Liver (tissue), 8 donors: ENCODE measurements at regions not wholly inside any gene's neighbourhood (a gene's known extent, or its start where the extent isn't known, plus 50 kb on each side); places are given as distances from the start of the nearest gene placed in this dataset.

Source experiments
- DNase-seq: peaks from one replicate; pipeline ENCODE4 v3.0.0-alpha.2; 2017; ENCODE audit warnings: low spot score
- H3K27ac ChIP-seq, 2 donors: one replicate each; pipeline ENCODE4 v1.7.0; 2013; ENCODE audit warnings: inconsistent platforms in 2 of 2, low read length in 2 of 2, control low read depth in 1 of 2, low read depth in 1 of 2, mild to moderate bottlenecking in 1 of 2
- H3K27me3 ChIP-seq, 4 donors: one replicate each; pipeline versions ENCODE4 v1.6.1 to v1.7.0; 2013; ENCODE audit warnings: low read length in 3 of 4, inconsistent platforms in 1 of 4, mild to moderate bottlenecking in 1 of 4, moderate library complexity in 1 of 4; ENCODE audit not compliant: control insufficient read depth in 4 of 4, insufficient read depth in 4 of 4
- H3K36me3 ChIP-seq, 4 donors: one replicate each; pipeline versions ENCODE4 v1.6.1 to v1.7.0; 2013; ENCODE audit warnings: low read length in 3 of 4, mild to moderate bottlenecking in 3 of 4, low read depth in 1 of 4, moderate library complexity in 1 of 4; ENCODE audit not compliant: control insufficient read depth in 4 of 4, insufficient read depth in 3 of 4
- H3K4me1 ChIP-seq, 4 donors: one replicate each; pipeline versions ENCODE4 v1.6.1 to v1.7.0; 2013; ENCODE audit warnings: low read length in 3 of 4, mild to moderate bottlenecking in 3 of 4, moderate library complexity in 1 of 4; ENCODE audit not compliant: control insufficient read depth in 4 of 4, insufficient read depth in 4 of 4
- H3K4me3 ChIP-seq, 3 donors: one replicate each; pipeline versions ENCODE4 v1.6.1 to v1.7.0; 2013; ENCODE audit warnings: low read length in 3 of 3, control low read depth in 1 of 3, low read depth in 1 of 3, mild to moderate bottlenecking in 1 of 3
- H3K9ac ChIP-seq, 2 donors: one replicate each; pipeline ENCODE4 v1.7.0; 2013; ENCODE audit warnings: low read length in 2 of 2, mild to moderate bottlenecking in 2 of 2, moderate library complexity in 2 of 2, control low read depth in 1 of 2, low read depth in 1 of 2
- H3K9me3 ChIP-seq, 4 donors: one replicate each; pipeline versions ENCODE4 v1.6.1 to v1.7.0; 2013; ENCODE audit warnings: low read length in 3 of 4; ENCODE audit not compliant: control insufficient read depth in 4 of 4
- ATF3 ChIP-seq: IDR thresholded peaks from 2 replicates; pipeline ENCODE4 v1.6.1; 2016; ENCODE audit warnings: antibody characterized with exemption
- CTCF ChIP-seq: fragments of 150-350 bp; IDR thresholded peaks from 2 replicates; pipeline ENCODE4 v1.5.1; 2017; ENCODE audit warnings: improper control_type of control experiment, low read depth, low read length; ENCODE audit not compliant: missing input control
- EGR1 ChIP-seq, 2 donors: IDR thresholded peaks; 2 replicates each; pipeline ENCODE4 v1.6.1; 2016 to 2018; ENCODE audit warnings: antibody characterized with exemption in 2 of 2, low read depth in 2 of 2
- FOXA1 ChIP-seq: IDR thresholded peaks from 2 replicates; pipeline ENCODE4 v1.6.1; 2016; ENCODE audit warnings: antibody characterized with exemption
- FOXA2 ChIP-seq: IDR thresholded peaks from 2 replicates; pipeline ENCODE4 v1.6.1; 2016; ENCODE audit warnings: antibody characterized with exemption
- GABPA ChIP-seq, 2 donors: IDR thresholded peaks in 1 of 2; conservative IDR thresholded peaks in 1 of 2; 2 replicates each; pipeline ENCODE4 v1.6.1; 2016; ENCODE audit warnings: antibody characterized with exemption in 2 of 2, mild to moderate bottlenecking in 1 of 2, moderate library complexity in 1 of 2
- HNF4A ChIP-seq, 2 donors: conservative IDR thresholded peaks; 2 replicates each; pipeline ENCODE4 v1.6.1; 2016; ENCODE audit warnings: antibody characterized with exemption in 2 of 2, mild to moderate bottlenecking in 2 of 2
- HNF4G ChIP-seq: IDR thresholded peaks from 2 replicates; pipeline ENCODE4 v1.6.1; 2016; ENCODE audit warnings: antibody characterized with exemption
- JUND ChIP-seq, 2 donors: IDR thresholded peaks; 2 replicates each; pipeline ENCODE4 v1.6.1; 2016; ENCODE audit warnings: antibody characterized with exemption in 2 of 2
- NR2F2 ChIP-seq: IDR thresholded peaks from 2 replicates; pipeline ENCODE4 v1.6.1; 2016; ENCODE audit warnings: antibody characterized with exemption
- RAD21 ChIP-seq, 2 donors: IDR thresholded peaks; 2 replicates each; pipeline ENCODE4 v1.6.1; 2016; ENCODE audit warnings: antibody characterized with exemption in 2 of 2, mild to moderate bottlenecking in 2 of 2
- RXRA ChIP-seq, 2 donors: IDR thresholded peaks; 2 replicates each; pipeline ENCODE4 v1.6.1; 2017 to 2018; ENCODE audit warnings: antibody characterized with exemption in 2 of 2, mild to moderate bottlenecking in 1 of 2
- SP1 ChIP-seq: IDR thresholded peaks from 2 replicates; pipeline ENCODE4 v1.6.1; 2018; ENCODE audit warnings: antibody characterized with exemption, mild to moderate bottlenecking
- TAF1 ChIP-seq: conservative IDR thresholded peaks from 2 replicates; pipeline ENCODE4 v1.6.1; 2016; ENCODE audit warnings: antibody characterized with exemption, mild to moderate bottlenecking
- YY1 ChIP-seq: IDR thresholded peaks from 2 replicates; pipeline ENCODE4 v1.6.1; 2016; ENCODE audit warnings: antibody characterized with exemption, mild to moderate bottlenecking
- WGBS: extraction: QIAGEN DNeasy Blood & Tissue Kit; methylation state at CpG from one replicate; pipeline ENCODE4 v1.1.7; 2013; 5-methylcytosine and 5-hydroxymethylcytosine counted together
- TF ChIP-seq, protein P1 (sequence below): IDR thresholded peaks from 2 replicates; pipeline ENCODE4 v1.6.1; 2016; ENCODE audit warnings: antibody characterized with exemption
- TF ChIP-seq, protein P2 (sequence below): IDR thresholded peaks from 2 replicates; pipeline ENCODE4 v1.6.1; 2016; ENCODE audit warnings: antibody characterized with exemption
- TF ChIP-seq, protein P3 (sequence below): IDR thresholded peaks from 2 replicates; pipeline ENCODE4 v1.6.1; 2016; ENCODE audit warnings: antibody characterized with exemption, mild to moderate bottlenecking
- donor health status: healthy.
- donor health status: healthy.
- donor health status: healthy.
- donor health status: healthy.
- donor health status: healthy.

GRCh38 chr20:11537032-11537431 lies 380.7 kb upstream of the BTBD3 start:
- H3K9ac ChIP-seq: no peak overlapping the region
- H3K4me1 ChIP-seq: no peaks in the 10 kb centered on the region
- DNase-seq: no peak
- WGBS: 17% methylated on average over 2 of the region's 2 CpGs
- no peaks in the 10 kb centered on the region for H3K9me3 ChIP-seq
- no peak overlapping the region for H3K27ac ChIP-seq
- no peak for TF ChIP-seq NR2F2
- no peak for TF ChIP-seq RAD21 (IDR thresholded peaks at IDR 0.05)
- no peak for TF ChIP-seq GABPA (IDR thresholded peaks at IDR 0.05 in 1 of 2, conservative IDR thresholded peaks at IDR 0.05 in 1 of 2)
- TF ChIP-seq SP1: no peak
- no peak for TF ChIP-seq FOXA1
- no peak for TF ChIP-seq HNF4A (conservative IDR thresholded peaks at IDR 0.05)
- no peak for TF ChIP-seq FOXA2
- TF ChIP-seq EGR1 (IDR thresholded peaks at IDR 0.05; ENCODE audit: low read depth in 2 of 2): no peak
- TF ChIP-seq ATF3: no peak
- TF ChIP-seq, protein P1, sequence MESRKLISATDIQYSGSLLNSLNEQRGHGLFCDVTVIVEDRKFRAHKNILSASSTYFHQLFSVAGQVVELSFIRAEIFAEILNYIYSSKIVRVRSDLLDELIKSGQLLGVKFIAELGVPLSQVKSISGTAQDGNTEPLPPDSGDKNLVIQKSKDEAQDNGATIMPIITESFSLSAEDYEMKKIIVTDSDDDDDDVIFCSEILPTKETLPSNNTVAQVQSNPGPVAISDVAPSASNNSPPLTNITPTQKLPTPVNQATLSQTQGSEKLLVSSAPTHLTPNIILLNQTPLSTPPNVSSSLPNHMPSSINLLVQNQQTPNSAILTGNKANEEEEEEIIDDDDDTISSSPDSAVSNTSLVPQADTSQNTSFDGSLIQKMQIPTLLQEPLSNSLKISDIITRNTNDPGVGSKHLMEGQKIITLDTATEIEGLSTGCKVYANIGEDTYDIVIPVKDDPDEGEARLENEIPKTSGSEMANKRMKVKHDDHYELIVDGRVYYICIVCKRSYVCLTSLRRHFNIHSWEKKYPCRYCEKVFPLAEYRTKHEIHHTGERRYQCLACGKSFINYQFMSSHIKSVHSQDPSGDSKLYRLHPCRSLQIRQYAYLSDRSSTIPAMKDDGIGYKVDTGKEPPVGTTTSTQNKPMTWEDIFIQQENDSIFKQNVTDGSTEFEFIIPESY: no peak
- TF ChIP-seq, protein P2, sequence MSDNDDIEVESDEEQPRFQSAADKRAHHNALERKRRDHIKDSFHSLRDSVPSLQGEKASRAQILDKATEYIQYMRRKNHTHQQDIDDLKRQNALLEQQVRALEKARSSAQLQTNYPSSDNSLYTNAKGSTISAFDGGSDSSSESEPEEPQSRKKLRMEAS: no peak
- TF ChIP-seq JUND (IDR thresholded peaks at IDR 0.05): no peak
- no peak for TF ChIP-seq HNF4G
- no peak for TF ChIP-seq RXRA (IDR thresholded peaks at IDR 0.05)
- TF ChIP-seq, protein P3, sequence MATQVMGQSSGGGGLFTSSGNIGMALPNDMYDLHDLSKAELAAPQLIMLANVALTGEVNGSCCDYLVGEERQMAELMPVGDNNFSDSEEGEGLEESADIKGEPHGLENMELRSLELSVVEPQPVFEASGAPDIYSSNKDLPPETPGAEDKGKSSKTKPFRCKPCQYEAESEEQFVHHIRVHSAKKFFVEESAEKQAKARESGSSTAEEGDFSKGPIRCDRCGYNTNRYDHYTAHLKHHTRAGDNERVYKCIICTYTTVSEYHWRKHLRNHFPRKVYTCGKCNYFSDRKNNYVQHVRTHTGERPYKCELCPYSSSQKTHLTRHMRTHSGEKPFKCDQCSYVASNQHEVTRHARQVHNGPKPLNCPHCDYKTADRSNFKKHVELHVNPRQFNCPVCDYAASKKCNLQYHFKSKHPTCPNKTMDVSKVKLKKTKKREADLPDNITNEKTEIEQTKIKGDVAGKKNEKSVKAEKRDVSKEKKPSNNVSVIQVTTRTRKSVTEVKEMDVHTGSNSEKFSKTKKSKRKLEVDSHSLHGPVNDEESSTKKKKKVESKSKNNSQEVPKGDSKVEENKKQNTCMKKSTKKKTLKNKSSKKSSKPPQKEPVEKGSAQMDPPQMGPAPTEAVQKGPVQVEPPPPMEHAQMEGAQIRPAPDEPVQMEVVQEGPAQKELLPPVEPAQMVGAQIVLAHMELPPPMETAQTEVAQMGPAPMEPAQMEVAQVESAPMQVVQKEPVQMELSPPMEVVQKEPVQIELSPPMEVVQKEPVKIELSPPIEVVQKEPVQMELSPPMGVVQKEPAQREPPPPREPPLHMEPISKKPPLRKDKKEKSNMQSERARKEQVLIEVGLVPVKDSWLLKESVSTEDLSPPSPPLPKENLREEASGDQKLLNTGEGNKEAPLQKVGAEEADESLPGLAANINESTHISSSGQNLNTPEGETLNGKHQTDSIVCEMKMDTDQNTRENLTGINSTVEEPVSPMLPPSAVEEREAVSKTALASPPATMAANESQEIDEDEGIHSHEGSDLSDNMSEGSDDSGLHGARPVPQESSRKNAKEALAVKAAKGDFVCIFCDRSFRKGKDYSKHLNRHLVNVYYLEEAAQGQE: no peak
- TF ChIP-seq YY1: no peak
- H3K36me3 ChIP-seq: no peaks in the 10 kb centered on the region
- no peak overlapping the region for H3K4me3 ChIP-seq
- no peaks in the 10 kb centered on the region for H3K27me3 ChIP-seq

GRCh38 chr20:11539450-11539849 lies 378.2 kb upstream of the BTBD3 start:
- DNase-seq: no peak
- H3K36me3 ChIP-seq: no peaks in the 10 kb centered on the region
- TF ChIP-seq TAF1 (no peak), CTCF (no peak), RXRA (IDR thresholded peaks at IDR 0.05) (no peak), ATF3 (no peak), RAD21 (IDR thresholded peaks at IDR 0.05) (no peak)
- TF ChIP-seq, protein P3: no peak

More at GRCh38 chr20:11539450-11539849, 378.2 kb upstream of the BTBD3 start:
- Histone ChIP-seq H3K9ac (no peak overlapping the region), H3K27ac (no peak overlapping the region), H3K4me1 (no peaks in the 10 kb centered on the region), H3K9me3 (no peaks in the 10 kb centered on the region), H3K4me3 (no peak overlapping the region), H3K27me3 (no peaks in the 10 kb centered on the region)
- WGBS: 62% methylated on average over 4 of the region's 4 CpGs
